ENCODE measurements at regions not wholly inside any gene's neighbourhood (a gene's known extent, or its start where the extent isn't known, plus 50 kb on each side); places are given as distances from the start of the nearest gene placed in this dataset.

DNA sequence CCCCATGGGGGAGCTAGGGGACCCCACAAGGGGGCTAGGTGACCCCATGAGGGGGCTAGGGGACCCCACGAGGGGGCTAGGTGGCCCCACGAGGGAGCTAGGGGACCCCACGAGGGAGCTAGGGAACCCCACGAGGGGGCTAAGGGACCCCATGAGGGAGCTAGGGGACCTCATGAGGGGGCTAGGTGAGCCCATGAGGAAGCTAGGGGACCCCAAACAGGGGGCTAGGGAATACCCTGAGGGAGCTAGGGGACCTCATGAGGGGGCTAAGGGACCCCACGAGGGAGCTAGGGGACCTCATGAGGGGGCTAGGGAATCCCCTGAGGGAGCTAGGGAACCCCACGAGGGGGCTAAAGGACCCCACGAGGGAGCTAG, 50.5 kb upstream of the DMRTB1 start:
- peak; percentile 14 for DNase-seq
- intact Hi-C loops (cut with DNase I): no loop called here
- no peak overlapping the region for H3K27ac ChIP-seq

DNA sequence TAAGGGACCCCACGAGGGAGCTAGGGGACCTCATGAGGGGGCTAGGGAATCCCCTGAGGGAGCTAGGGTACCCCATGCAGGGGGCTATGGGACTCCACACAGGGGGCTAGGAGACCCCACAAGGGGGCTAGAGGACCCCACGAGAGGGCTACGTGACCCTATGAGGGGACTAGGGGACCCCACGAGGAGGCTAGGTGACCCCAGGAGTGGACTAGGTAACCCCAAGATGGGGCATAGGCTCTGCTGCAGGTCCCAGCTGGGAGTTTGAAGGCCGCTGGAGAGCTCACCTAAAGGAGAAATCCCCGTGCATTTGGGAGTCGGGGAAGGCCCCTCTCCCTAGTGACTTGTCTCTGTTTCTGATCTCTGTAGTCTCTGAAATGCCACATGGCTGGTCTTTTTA, 50.0 kb upstream of the DMRTB1 start:
- TF ChIP-seq, protein P1, sequence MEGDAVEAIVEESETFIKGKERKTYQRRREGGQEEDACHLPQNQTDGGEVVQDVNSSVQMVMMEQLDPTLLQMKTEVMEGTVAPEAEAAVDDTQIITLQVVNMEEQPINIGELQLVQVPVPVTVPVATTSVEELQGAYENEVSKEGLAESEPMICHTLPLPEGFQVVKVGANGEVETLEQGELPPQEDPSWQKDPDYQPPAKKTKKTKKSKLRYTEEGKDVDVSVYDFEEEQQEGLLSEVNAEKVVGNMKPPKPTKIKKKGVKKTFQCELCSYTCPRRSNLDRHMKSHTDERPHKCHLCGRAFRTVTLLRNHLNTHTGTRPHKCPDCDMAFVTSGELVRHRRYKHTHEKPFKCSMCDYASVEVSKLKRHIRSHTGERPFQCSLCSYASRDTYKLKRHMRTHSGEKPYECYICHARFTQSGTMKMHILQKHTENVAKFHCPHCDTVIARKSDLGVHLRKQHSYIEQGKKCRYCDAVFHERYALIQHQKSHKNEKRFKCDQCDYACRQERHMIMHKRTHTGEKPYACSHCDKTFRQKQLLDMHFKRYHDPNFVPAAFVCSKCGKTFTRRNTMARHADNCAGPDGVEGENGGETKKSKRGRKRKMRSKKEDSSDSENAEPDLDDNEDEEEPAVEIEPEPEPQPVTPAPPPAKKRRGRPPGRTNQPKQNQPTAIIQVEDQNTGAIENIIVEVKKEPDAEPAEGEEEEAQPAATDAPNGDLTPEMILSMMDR (IDR thresholded peaks at IDR 0.05): no peak
- TF ChIP-seq EP300 (IDR thresholded peaks at IDR 0.05): no peak
- TF ChIP-seq POLR2AphosphoS5 (IDR thresholded peaks at IDR 0.05): no peak
- no peaks in the 10 kb centered on the region for H3K9me3 ChIP-seq
- WGBS, 2 donors: 83 to 90% methylated on average over 7 of the region's 7 CpGs
- H3K27me3 ChIP-seq: peaks cover 0 to 14% (median 5%) of the 10 kb centered on the region in 3 donors
- H3K4me3 ChIP-seq: no peak overlapping the region
- H3K4me1 ChIP-seq: no peaks in the 10 kb centered on the region
- DNase-seq: peak; percentile 41
- H3K27ac ChIP-seq: no peak overlapping the region
- intact Hi-C loops (cut with DNase I): no loop called here
- H3K36me3 ChIP-seq: no peaks in the 10 kb centered on the region

More for the DNA sequence above, 50.5 kb upstream of the DMRTB1 start:
- TF ChIP-seq, protein P1 (IDR thresholded peaks at IDR 0.05): no peak
- TF ChIP-seq EP300 (IDR thresholded peaks at IDR 0.05) (no peak), POLR2A (IDR thresholded peaks at IDR 0.05) (no peak)
- 75 to 86% methylated on average over 7 of the region's 7 CpGs for WGBS, 2 donors
- Histone ChIP-seq H3K4me1 (no peaks in the 10 kb centered on the region), H3K9me3 (no peaks in the 10 kb centered on the region), H3K27me3 (peaks cover 0 to 14% (median 5%) of the 10 kb centered on the region in 3 donors), H3K36me3 (no peaks in the 10 kb centered on the region), H3K4me3 (no peak overlapping the region)
